Stimulated activated memory B cell treated with anti-CD40 and anti-IgM and Interleukin-4, amounts not matched to agents 10 μg/mL and 1 μg/mL and 100 μg/mL, for 72 hours (primary cell): ENCODE measurements at regions not wholly inside any gene's neighbourhood (a gene's known extent, or its start where the extent isn't known, plus 50 kb on each side); places are given as distances from the start of the nearest gene placed in this dataset.

Source experiments
- ATAC-seq: fragments of 150-1000 bp; cut with Tn5 transposase; 2 replicates; pipeline ENCODE4 v1.10.0; 2021
- H3K27ac Mint-ChIP-seq: one replicate; pipeline ENCODE4 v1.8.0; 2022; ENCODE audit warnings: mild to moderate bottlenecking, mixed read lengths
- H3K27me3 Mint-ChIP-seq: one replicate; pipeline ENCODE4 v1.8.0; 2022; ENCODE audit warnings: mixed read lengths
- H3K36me3 Mint-ChIP-seq: one replicate; pipeline ENCODE4 v1.8.0; 2022; ENCODE audit warnings: mixed read lengths
- H3K4me1 Mint-ChIP-seq: one replicate; pipeline ENCODE4 v1.8.0; 2022; ENCODE audit warnings: mixed read lengths
- H3K4me3 Mint-ChIP-seq: one replicate; pipeline ENCODE4 v1.8.0; 2022; ENCODE audit warnings: mild to moderate bottlenecking, moderate library complexity, mixed read lengths
- H3K9me3 Mint-ChIP-seq: one replicate; pipeline ENCODE4 v1.8.0; 2022; ENCODE audit warnings: mixed read lengths

DNA sequence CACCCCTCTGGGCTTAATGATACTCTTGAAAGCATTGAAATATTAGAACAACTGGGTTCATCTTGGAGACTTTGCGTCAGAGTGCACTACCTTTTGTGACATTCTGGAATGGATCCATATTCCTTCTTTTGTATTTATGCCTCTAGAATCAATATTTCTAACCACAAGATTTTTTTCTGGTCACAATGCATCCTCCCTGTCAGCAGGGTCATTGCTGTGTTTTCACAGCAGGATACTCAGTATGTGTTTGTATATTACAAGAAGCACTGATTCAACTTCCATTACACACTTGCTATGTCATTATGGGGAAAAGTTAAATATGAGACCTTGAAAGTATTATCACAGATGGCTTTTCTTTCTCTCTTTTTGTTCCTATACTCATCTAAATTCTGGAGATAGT, 370.0 kb downstream of the HS3ST3B1 start:
- H3K36me3 Mint-ChIP-seq, result no peaks in the 10 kb centered on the region
- ATAC-seq, result no peak
- no peak overlapping the region for H3K4me3 Mint-ChIP-seq
- H3K9me3 Mint-ChIP-seq, result no peaks in the 10 kb centered on the region
- peaks cover 29% of the 10 kb centered on the region for H3K27me3 Mint-ChIP-seq
- no peak overlapping the region for H3K27ac Mint-ChIP-seq
- no peaks in the 10 kb centered on the region for H3K4me1 Mint-ChIP-seq

DNA sequence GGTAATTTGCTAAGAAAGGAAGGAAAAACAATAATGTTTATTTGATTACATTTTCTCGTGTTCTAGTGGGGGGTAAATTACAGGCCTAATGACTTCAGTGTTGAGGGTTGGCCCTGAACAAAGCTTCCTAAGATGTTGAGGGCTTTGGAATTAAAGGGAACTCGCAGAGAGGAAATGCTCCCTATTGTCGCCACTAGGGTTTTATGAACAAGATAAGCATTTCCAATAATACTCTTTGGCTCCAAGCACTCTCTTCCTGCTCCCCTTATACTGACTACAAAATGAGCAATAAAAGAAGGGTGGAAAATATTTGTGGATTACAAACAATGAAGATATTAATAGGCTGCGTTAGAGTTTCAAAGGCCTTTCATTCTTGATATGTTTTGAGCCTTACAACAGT, 363.6 kb downstream of the HS3ST3B1 start:
- H3K9me3 Mint-ChIP-seq, result no peaks in the 10 kb centered on the region
- ATAC-seq, result no peak
- no peak overlapping the region for H3K27ac Mint-ChIP-seq
- no peak overlapping the region for H3K4me3 Mint-ChIP-seq
- no peaks in the 10 kb centered on the region for H3K4me1 Mint-ChIP-seq
- H3K27me3 Mint-ChIP-seq, result peaks cover 14% of the 10 kb centered on the region
- H3K36me3 Mint-ChIP-seq, result no peaks in the 10 kb centered on the region

DNA sequence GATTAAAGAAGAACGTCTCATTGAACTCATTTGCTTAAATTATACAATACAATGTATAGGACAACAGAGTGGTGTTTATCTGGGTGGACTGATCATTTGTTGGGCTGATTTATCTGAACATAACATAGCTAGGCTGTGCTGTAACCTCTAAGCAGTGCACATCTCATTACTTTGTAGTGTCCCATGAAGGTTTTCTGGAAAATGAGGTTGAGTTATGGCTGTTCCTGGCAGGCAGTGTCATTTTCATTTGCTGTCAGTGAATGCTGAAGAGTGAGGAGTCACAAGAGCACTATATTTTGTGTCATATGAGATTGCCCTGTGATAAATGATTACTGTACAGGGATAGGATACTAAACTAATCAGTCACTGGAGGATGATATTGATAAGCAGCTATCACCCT, 340.2 kb downstream of the HS3ST3B1 start:
- no peaks in the 10 kb centered on the region for H3K4me1 Mint-ChIP-seq
- H3K27me3 Mint-ChIP-seq, result peaks cover 17% of the 10 kb centered on the region
- no peaks in the 10 kb centered on the region for H3K9me3 Mint-ChIP-seq
- ATAC-seq, result no peak
- H3K36me3 Mint-ChIP-seq, result no peaks in the 10 kb centered on the region
- no peak overlapping the region for H3K4me3 Mint-ChIP-seq
- no peak overlapping the region for H3K27ac Mint-ChIP-seq

DNA sequence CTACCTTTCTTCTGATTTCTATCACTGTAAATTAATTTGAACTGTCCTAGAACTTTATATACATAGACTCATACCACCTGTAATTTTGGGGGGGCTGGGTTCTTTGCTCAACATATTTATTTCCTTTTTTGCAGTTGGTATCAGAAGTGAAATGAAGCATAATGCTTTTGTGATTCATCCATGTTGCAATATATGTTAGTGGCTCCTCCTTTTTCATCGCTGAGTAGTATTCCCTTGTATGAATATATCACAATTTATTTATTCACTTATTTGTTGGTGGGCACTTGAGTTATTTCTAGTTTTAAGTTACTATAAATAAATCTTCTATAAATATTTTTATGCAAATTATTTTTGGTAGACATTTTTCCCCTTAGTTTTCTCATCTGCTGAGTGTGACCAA, 336.4 kb downstream of the HS3ST3B1 start:
- no peak overlapping the region for H3K27ac Mint-ChIP-seq
- H3K36me3 Mint-ChIP-seq, result no peaks in the 10 kb centered on the region
- ATAC-seq, result no peak
- H3K4me1 Mint-ChIP-seq, result no peaks in the 10 kb centered on the region
- peaks cover 17% of the 10 kb centered on the region for H3K27me3 Mint-ChIP-seq
- no peaks in the 10 kb centered on the region for H3K9me3 Mint-ChIP-seq
- H3K4me3 Mint-ChIP-seq, result no peak overlapping the region

DNA sequence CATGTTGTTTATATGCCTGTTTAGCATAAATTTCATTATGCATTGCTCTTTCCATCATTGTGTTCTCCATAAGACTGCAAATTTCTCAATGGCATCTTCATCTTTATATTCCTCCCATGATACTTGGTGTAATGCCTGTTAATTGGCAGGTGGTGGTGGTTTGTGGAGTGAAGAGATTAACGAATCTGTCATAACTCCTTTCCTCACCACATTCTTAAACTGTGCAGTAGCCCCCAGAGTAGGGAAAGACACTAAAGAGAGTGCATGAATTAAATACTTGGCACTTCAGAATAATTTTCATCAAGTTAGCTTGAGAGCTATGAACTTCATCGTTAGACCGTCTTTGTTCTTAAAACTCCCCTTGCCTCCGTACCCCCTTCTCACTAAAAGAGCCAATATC, 329.7 kb downstream of the HS3ST3B1 start:
- no peak overlapping the region for H3K4me3 Mint-ChIP-seq
- no peak for ATAC-seq
- H3K36me3 Mint-ChIP-seq, result no peaks in the 10 kb centered on the region
- H3K27ac Mint-ChIP-seq, result no peak overlapping the region
- H3K4me1 Mint-ChIP-seq, result no peaks in the 10 kb centered on the region
- peaks cover 19% of the 10 kb centered on the region for H3K27me3 Mint-ChIP-seq
- H3K9me3 Mint-ChIP-seq, result peaks cover 2% of the 10 kb centered on the region

DNA sequence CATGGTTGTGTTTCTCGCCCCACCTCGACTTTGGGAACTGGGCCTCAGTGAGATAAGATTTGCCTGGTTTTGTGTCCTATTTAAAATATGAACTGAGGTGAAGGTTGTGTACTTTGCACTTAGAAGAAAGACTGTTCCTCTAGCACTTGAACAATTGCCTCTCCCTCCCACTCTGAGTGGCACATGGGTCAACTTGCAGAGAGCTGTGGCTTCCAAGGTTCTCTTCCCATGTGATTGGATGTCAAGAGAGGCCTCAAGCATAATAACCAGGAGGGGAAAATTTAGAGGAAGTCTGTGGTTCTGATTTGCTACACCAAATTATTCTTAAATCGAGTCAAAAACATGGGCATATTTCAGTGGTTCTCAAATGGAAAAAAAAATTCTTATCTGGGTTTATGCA, 329.2 kb downstream of the HS3ST3B1 start:
- H3K36me3 Mint-ChIP-seq, result no peaks in the 10 kb centered on the region
- peaks cover 19% of the 10 kb centered on the region for H3K27me3 Mint-ChIP-seq
- H3K27ac Mint-ChIP-seq, result no peak overlapping the region
- no peak overlapping the region for H3K4me3 Mint-ChIP-seq
- no peaks in the 10 kb centered on the region for H3K4me1 Mint-ChIP-seq
- peaks cover 2% of the 10 kb centered on the region for H3K9me3 Mint-ChIP-seq
- no peak for ATAC-seq

DNA sequence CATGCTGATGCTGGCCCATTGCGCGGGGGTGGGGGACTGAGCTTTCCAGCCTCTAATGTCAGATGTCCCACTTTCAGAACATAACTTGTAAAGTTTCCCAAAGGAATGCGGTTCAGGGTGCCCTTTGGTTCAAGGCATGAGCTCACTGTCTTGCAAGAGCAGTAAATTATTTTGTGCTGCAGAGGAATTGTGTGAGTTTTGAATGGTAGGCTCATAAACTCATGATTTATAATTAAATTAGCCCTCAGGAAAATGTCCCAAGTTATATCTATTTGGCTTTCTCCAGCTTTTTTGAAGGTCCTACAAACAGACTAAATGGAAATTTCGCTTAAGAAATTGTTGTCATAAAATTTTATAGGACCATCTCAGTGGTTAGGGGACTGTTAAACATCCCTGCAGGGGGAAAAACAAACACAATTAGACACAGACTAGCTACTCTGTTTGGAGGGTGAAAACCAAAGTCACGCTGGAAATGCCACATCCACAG, 321.8 kb downstream of the HS3ST3B1 start:
- Mint-ChIP-seq H3K4me1 (no peaks in the 10 kb centered on the region), H3K27me3 (peaks cover 46% of the 10 kb centered on the region), H3K4me3 (no peak overlapping the region), H3K36me3 (no peaks in the 10 kb centered on the region), H3K27ac (no peak overlapping the region), H3K9me3 (peaks cover 2% of the 10 kb centered on the region)
- no peak for ATAC-seq

DNA sequence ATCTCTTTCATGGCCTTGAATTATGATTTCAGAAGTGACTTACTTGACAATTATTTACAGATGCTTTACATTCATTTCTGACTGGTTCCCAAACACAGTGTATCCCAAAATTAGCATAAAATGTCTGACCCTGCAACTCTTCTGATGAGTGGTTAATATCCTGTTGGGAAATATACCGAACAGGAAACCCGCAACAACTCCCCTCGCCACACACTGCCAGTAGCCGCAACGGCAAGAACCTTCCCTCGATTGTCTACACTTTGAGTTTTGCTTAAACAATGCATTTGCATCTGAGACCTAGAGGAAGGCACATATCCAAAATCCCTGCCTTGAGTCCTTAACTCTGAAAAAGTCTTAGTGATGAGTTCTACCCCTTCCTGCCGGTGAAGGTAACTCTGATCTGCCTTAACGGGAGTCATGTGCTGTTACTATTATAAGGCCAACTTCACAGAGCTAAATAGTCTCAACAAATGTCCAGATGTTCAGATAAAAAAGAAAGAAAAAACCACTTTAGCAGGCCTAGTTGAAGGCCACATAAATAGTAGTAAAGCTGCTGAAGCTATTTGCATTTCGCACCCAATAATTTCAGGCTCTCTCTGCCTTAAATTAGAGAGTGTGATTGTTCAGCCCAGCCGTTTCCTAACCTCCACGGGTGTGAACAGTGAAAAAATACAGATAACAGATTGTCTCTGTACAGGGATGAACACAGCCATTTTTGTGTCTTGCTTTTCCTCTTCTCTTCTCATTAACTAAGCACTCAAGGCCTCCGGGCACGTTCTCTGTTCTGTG, 321.1 kb downstream of the HS3ST3B1 start:
- no peaks in the 10 kb centered on the region for H3K9me3 Mint-ChIP-seq
- H3K4me1 Mint-ChIP-seq, result no peaks in the 10 kb centered on the region
- ATAC-seq, result no peak
- no peak overlapping the region for H3K27ac Mint-ChIP-seq
- no peak overlapping the region for H3K4me3 Mint-ChIP-seq
- H3K36me3 Mint-ChIP-seq, result no peaks in the 10 kb centered on the region
- H3K27me3 Mint-ChIP-seq, result peaks cover 41% of the 10 kb centered on the region

DNA sequence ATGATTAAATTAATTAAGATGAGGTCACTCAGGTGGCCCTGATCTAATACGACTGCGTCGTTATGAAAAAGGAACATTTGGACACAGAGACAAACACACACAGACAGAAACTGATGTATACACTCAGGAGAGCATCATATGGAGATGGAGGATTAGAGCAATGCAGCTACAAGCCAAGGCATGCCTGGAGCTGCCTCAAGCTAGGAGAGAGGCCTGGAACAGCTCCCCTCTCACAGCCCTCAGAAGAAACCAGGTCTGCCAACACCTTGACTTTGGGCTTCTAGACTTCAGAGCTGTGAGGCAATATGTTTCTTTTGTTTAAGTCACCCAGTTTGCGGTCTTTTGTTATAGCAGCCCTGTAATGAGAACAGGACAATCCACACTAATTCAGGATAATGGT, 318.9 kb downstream of the HS3ST3B1 start:
- peaks cover 31% of the 10 kb centered on the region for H3K27me3 Mint-ChIP-seq
- H3K27ac Mint-ChIP-seq, result no peak overlapping the region
- no peak for ATAC-seq
- no peaks in the 10 kb centered on the region for H3K36me3 Mint-ChIP-seq
- H3K4me1 Mint-ChIP-seq, result no peaks in the 10 kb centered on the region
- H3K9me3 Mint-ChIP-seq, result peaks cover 2% of the 10 kb centered on the region
- H3K4me3 Mint-ChIP-seq, result no peak overlapping the region

DNA sequence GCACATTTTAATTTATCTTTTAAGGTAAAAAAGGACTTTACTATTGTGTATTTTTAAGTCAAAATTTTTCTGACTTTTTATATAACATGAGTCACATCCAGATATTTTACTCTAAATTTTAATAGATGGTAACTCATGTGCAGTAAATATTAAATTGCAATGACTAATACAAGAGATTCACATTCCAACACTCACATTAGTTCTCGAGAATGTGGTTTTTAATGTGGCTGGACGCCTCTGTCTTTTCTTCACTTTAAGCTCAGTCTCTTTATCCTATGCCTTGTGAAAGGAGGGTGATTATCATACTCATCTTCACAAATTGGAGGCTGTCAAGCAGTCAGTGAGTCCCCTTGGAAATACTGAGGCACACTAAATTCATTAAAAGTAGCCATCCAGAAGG, 315.6 kb downstream of the HS3ST3B1 start:
- H3K9me3 Mint-ChIP-seq, result peaks cover 8% of the 10 kb centered on the region
- no peak overlapping the region for H3K27ac Mint-ChIP-seq
- no peaks in the 10 kb centered on the region for H3K36me3 Mint-ChIP-seq
- no peaks in the 10 kb centered on the region for H3K4me1 Mint-ChIP-seq
- H3K4me3 Mint-ChIP-seq, result no peak overlapping the region
- no peak for ATAC-seq
- H3K27me3 Mint-ChIP-seq, result peaks cover 23% of the 10 kb centered on the region

DNA sequence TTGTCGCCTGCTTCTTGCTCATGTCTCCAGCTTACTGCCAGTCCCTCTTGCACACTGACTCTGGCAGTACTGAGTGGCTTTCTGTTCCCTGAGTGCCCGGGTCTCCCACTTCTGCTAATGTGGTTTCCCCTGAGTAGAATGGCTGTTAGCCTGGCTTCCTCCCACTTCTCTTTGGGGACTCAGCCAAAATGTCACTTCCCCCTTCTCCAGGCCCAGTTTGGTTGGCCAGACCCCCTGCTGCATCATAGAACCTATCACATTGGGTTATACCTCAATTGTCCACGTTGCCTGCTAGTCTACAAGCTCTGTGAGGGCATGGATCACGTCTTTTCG, 304.4 kb downstream of the HS3ST3B1 start:
- peaks cover 16% of the 10 kb centered on the region for H3K4me1 Mint-ChIP-seq
- H3K9me3 Mint-ChIP-seq, result peaks cover 23% of the 10 kb centered on the region
- H3K4me3 Mint-ChIP-seq, result peak overlapping the region; percentile 77
- no peaks in the 10 kb centered on the region for H3K27me3 Mint-ChIP-seq
- H3K36me3 Mint-ChIP-seq, result peaks cover 6% of the 10 kb centered on the region
- ATAC-seq, result peak; percentile 99
- peak overlapping the region; percentile 93 for H3K27ac Mint-ChIP-seq

DNA sequence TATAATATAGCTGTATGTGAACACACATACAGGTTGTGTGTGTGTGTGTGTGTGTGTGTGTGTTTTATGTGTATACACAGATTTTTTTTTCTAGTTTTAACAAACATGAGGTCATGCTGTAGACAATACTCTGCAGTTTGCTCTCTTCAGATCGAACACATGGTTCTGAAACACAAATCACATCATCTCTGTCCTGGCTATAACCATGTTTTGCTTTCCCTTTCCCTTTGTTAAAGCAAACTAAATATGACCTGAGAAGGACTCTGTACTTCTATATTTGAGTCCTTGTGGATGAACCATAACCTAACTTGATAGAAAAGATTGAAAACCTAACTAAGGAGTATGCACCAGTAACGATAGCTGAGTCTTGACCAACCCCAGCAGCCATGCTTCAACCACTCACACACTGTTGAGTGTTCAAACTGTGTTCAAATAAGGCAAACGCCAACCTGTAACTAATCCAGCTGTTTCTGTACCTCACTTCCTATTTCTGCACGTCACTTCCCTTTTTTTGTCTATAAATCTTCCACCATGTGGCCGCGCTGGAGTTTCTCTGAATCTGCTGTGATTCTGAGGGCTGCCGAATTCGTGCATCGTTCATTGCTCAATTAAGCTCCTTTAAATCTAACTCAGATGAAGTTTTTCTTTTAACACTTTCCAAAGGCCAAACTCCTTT, 303.8 kb downstream of the HS3ST3B1 start:
- H3K4me1 Mint-ChIP-seq, result peaks cover 16% of the 10 kb centered on the region
- peaks cover 5% of the 10 kb centered on the region for H3K27me3 Mint-ChIP-seq
- peak; percentile 76 for ATAC-seq
- H3K4me3 Mint-ChIP-seq, result peak overlapping the region; percentile 77
- peak overlapping the region; percentile 93 for H3K27ac Mint-ChIP-seq
- peaks cover 19% of the 10 kb centered on the region for H3K9me3 Mint-ChIP-seq
- peaks cover 6% of the 10 kb centered on the region for H3K36me3 Mint-ChIP-seq

DNA sequence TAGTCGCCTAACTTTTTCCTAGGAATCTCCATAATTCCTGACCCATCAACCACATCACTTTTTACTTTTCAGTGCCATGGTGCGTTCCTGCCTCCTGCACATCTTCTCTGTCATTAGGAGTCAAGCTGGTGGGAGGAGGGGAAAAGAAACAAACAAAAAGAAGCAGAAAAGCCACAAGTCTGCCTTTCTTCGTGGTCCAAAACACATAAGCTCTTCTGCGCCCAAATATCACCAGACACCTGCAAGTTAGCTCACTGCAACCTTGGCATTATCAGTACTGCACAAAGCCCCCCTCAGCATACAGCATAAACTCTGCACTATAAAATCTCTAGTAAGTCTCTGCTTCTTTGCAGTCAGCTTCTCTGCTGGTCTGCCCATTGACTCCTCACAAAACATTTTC, 295.3 kb downstream of the HS3ST3B1 start:
- peaks cover 29% of the 10 kb centered on the region for H3K27me3 Mint-ChIP-seq
- no peak for ATAC-seq
- H3K9me3 Mint-ChIP-seq, result no peaks in the 10 kb centered on the region
- no peaks in the 10 kb centered on the region for H3K36me3 Mint-ChIP-seq
- no peak overlapping the region for H3K4me3 Mint-ChIP-seq
- no peak overlapping the region for H3K27ac Mint-ChIP-seq
- H3K4me1 Mint-ChIP-seq, result no peaks in the 10 kb centered on the region

DNA sequence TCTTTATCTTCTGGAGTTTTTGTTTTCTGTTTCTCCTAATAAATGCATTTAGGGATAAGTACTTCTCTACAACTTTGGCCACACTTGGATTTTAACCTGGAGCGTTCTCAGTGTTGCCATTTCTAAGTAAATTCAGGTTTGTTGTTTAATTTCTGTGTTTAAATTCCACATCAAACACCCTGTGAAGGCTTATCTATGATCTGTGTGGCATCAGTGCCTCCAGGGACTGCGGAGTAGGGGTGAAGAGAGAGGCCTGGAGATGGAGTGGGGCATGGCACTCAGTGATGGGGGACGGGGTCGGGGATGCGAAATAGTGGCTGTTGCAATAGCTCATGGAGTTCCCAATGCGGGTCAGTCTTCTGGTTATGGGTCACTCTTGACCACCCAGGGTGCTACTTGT, 294.8 kb downstream of the HS3ST3B1 start:
- Mint-ChIP-seq H3K27ac (no peak overlapping the region), H3K4me1 (no peaks in the 10 kb centered on the region), H3K9me3 (no peaks in the 10 kb centered on the region), H3K36me3 (no peaks in the 10 kb centered on the region), H3K27me3 (peaks cover 29% of the 10 kb centered on the region), H3K4me3 (no peak overlapping the region)
- no peak for ATAC-seq

DNA sequence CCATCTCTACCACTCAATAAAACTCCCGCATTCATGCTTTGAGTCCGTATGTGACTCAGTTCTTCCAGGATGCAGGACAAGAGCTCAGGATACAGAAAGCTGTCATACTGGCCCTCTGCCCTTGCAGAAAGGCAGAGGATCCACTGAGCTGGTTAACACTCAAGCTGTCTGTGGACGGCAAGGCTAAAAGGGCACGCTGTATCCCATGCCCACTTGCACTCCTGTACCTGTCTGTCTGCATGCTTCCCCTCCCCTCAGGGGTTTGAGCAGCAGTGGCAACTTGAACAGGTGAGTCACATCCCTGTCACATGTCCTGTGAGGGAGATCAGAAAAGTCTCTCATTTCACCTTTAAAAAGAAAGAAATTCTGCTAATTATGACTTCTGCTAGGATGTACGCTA, 293.8 kb downstream of the HS3ST3B1 start:
- Mint-ChIP-seq H3K4me3 (no peak overlapping the region), H3K36me3 (no peaks in the 10 kb centered on the region), H3K9me3 (no peaks in the 10 kb centered on the region), H3K27ac (no peak overlapping the region), H3K4me1 (no peaks in the 10 kb centered on the region), H3K27me3 (peaks cover 33% of the 10 kb centered on the region)
- ATAC-seq, result no peak

DNA sequence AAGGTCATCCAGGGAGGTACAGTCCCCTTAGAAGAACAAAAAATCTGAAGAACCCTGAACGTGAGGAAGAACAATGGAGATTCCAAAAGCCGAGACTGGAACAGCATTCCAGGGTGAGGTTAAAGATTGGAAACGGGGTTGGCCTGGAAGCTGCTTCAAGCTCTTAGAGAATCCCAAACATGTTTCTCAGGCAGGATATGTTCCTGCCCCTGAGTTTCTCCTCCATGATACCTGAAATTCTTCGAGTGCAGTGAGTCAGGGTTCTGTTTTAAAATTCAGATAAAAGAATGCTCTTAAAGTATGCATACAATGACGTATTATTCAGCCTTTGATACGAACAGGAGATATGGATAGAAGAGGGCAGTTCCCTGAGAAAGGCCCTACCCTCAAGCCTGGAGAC, 293.1 kb downstream of the HS3ST3B1 start:
- H3K4me1 Mint-ChIP-seq, result no peaks in the 10 kb centered on the region
- no peak for ATAC-seq
- H3K27me3 Mint-ChIP-seq, result peaks cover 31% of the 10 kb centered on the region
- H3K4me3 Mint-ChIP-seq, result no peak overlapping the region
- no peaks in the 10 kb centered on the region for H3K36me3 Mint-ChIP-seq
- H3K27ac Mint-ChIP-seq, result no peak overlapping the region
- H3K9me3 Mint-ChIP-seq, result no peaks in the 10 kb centered on the region
